ENCODE measurements at regions not wholly inside any gene's neighbourhood (a gene's known extent, or its start where the extent isn't known, plus 50 kb on each side); places are given as distances from the start of the nearest gene placed in this dataset.

GRCh38 chr5:124349931-124350330 is 396.5 kb downstream of the ZNF608 start:
- TF ChIP-seq CTCF (IDR thresholded peaks at IDR 0.05) = no peak
- no peak for TF ChIP-seq POLR2A (IDR thresholded peaks at IDR 0.05)
- TF ChIP-seq EP300 (IDR thresholded peaks at IDR 0.05) = no peak
